Thyroid gland (tissue), 4 donors: ENCODE measurements at regions not wholly inside any gene's neighbourhood (a gene's known extent, or its start where the extent isn't known, plus 50 kb on each side); places are given as distances from the start of the nearest gene placed in this dataset.

ENCODE experiments used
- POLR2A ChIP-seq, 2 donors: fragments of 450-650 bp; IDR thresholded peaks; one replicate each; pipeline ENCODE4 v1.6.1; 2017; ENCODE audit warnings: antibody characterized with exemption in 2 of 2, mild to moderate bottlenecking in 2 of 2, moderate library complexity in 1 of 2
- TF ChIP-seq, protein P1 (sequence below), 6 experiments: fragments of 200-600 bp in 3 of 6; fragments of 450-650 bp in 3 of 6; sonication (generic) in 3 of 6; IDR thresholded peaks; one replicate each; pipeline ENCODE4 v1.5.1; 2016 to 2019; ENCODE audit warnings: antibody characterized with exemption in 6 of 6, mild to moderate bottlenecking in 2 of 6, inconsistent platforms in 1 of 6, moderate library complexity in 1 of 6

DNA sequence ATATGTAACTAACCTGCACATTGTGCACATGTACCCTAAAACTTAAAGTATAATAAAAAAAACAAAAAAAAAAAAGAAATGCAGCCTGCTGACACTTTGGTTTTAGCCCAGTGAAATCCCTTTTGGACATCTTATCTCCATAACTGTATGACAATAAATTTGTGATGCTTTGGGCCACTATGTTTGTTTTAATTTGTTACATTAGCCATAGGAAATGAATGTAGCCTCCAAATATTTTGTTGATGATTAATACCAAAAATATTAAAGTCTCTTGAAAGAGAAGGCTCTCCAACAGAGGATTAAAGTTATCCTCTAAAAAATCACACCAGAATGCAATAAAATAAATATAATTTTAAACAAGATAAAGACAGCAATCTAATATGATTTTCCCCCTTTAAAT, 852.7 kb upstream of the SLIT2 start:
- TF ChIP-seq, protein P1, sequence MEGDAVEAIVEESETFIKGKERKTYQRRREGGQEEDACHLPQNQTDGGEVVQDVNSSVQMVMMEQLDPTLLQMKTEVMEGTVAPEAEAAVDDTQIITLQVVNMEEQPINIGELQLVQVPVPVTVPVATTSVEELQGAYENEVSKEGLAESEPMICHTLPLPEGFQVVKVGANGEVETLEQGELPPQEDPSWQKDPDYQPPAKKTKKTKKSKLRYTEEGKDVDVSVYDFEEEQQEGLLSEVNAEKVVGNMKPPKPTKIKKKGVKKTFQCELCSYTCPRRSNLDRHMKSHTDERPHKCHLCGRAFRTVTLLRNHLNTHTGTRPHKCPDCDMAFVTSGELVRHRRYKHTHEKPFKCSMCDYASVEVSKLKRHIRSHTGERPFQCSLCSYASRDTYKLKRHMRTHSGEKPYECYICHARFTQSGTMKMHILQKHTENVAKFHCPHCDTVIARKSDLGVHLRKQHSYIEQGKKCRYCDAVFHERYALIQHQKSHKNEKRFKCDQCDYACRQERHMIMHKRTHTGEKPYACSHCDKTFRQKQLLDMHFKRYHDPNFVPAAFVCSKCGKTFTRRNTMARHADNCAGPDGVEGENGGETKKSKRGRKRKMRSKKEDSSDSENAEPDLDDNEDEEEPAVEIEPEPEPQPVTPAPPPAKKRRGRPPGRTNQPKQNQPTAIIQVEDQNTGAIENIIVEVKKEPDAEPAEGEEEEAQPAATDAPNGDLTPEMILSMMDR (IDR thresholded peaks at IDR 0.05) = no peak
- no peak for TF ChIP-seq POLR2A (IDR thresholded peaks at IDR 0.05)
